Heart left ventricle (tissue), 13 donors: ENCODE measurements at regions not wholly inside any gene's neighbourhood (a gene's known extent, or its start where the extent isn't known, plus 50 kb on each side); places are given as distances from the start of the nearest gene placed in this dataset.

Experiments used
- POLR2A ChIP-seq, 2 donors: fragments of 450-650 bp; IDR thresholded peaks; one replicate each; pipeline ENCODE4 v1.6.1; 2017; ENCODE audit warnings: antibody characterized with exemption in 2 of 2, mild to moderate bottlenecking in 2 of 2, moderate library complexity in 2 of 2
- TF ChIP-seq, protein P1 (sequence below), 12 donors: fragments of 200-600 bp; sonication (generic) in 4 of 12; IDR thresholded peaks; one replicate each; pipeline versions ENCODE4 v1.5.0 to v1.8.0; 2018 to 2022; ENCODE audit warnings: antibody characterized with exemption in 12 of 12, mild to moderate bottlenecking in 5 of 12
- donor health status: ischemic (EF 13 %, LVEDD 7.1; RV severe dilation, severe dysfunction).
- donor health status: DM: no; HTN: yes; CAD: no.
- donor health status: DM: no; HTN: no; CAD: no.
- donor health status: ischemic (EF 25% LVEDD 6.9; RV normal size, moderate dysfunction).
- donor health status: ischemic (EF 25% LVEDD 5.7; RV mildly dilated, moderate dysfunction).
- donor health status: ischemic (EF 35%, LVEDD 5.7; RV mildly dilated, moderate dysfunction).
- donor health status: nonischemic (EF 11% LVEDD 7.7; RV severe dilation, severe dysfunction).
- donor health status: DM: yes; HTN: yes; CAD: no.
- donor health status: PGD.
- donor health status: ischemic (EF 29% LVEDD 5.4; RV normal size, mild dysfunction).
- donor health status: nonischemic (EF 23%, LVEDD 6.1; RV moderate dilation, normal function).

DNA sequence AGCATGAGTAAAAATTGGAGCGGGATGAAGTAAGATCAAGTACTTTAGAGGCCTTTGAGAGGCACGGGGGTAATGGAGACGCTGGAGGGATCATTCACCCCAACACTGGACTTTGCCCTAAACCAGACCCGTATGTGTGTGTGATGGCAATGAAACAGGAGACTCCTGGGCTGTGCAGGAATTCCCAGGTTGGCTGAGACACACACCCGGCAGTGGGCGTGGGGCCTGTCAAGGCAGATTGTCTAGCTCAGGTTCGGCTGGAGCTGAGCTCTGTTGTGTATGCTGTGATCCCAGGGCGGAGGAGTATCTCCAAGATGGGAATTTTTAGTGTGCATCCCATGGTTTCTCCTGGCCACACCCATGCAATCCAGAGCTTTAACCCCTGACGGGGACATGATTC lies 83.2 kb upstream of the MC2R start:
- TF ChIP-seq, protein P1, sequence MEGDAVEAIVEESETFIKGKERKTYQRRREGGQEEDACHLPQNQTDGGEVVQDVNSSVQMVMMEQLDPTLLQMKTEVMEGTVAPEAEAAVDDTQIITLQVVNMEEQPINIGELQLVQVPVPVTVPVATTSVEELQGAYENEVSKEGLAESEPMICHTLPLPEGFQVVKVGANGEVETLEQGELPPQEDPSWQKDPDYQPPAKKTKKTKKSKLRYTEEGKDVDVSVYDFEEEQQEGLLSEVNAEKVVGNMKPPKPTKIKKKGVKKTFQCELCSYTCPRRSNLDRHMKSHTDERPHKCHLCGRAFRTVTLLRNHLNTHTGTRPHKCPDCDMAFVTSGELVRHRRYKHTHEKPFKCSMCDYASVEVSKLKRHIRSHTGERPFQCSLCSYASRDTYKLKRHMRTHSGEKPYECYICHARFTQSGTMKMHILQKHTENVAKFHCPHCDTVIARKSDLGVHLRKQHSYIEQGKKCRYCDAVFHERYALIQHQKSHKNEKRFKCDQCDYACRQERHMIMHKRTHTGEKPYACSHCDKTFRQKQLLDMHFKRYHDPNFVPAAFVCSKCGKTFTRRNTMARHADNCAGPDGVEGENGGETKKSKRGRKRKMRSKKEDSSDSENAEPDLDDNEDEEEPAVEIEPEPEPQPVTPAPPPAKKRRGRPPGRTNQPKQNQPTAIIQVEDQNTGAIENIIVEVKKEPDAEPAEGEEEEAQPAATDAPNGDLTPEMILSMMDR (IDR thresholded peaks at IDR 0.05), result no peak
- no peak for TF ChIP-seq POLR2A (IDR thresholded peaks at IDR 0.05)
